Astrocyte (in vitro differentiated cells and primary cell): ENCODE measurements at regions not wholly inside any gene's neighbourhood (a gene's known extent, or its start where the extent isn't known, plus 50 kb on each side); places are given as distances from the start of the nearest gene placed in this dataset.

Source experiments
- CTCF ChIP-seq: IDR thresholded peaks from 2 replicates; pipeline ENCODE4 v1.5.1; 2011; ENCODE audit warnings: low read depth, mild to moderate bottlenecking, inconsistent platforms, low read length, moderate library complexity; ENCODE audit not compliant: insufficient read depth
- EZH2 ChIP-seq: IDR thresholded peaks from 2 replicates; pipeline ENCODE4 v1.6.1; 2012; ENCODE audit warnings: mild to moderate bottlenecking, low read length, inconsistent platforms; ENCODE audit not compliant: insufficient read depth

GRCh38 chr3:178295292-178295912 is 240.8 kb upstream of the KCNMB2 start:
- TF ChIP-seq CTCF: no peak
- TF ChIP-seq EZH2: no peak
